NCI-H2227 treated with DMSO at 0.1 percent for 48 hours (cell line): ENCODE measurements at regions not wholly inside any gene's neighbourhood (a gene's known extent, or its start where the extent isn't known, plus 50 kb on each side); places are given as distances from the start of the nearest gene placed in this dataset.
A peak's percentile ranks its signal among the peaks of the same experiment; 100 is the strongest.

Experiments used
- DNase-seq: peaks from one replicate; lab custom pipeline; 2025; lab: John Stamatoyannopoulos, UW

DNA sequence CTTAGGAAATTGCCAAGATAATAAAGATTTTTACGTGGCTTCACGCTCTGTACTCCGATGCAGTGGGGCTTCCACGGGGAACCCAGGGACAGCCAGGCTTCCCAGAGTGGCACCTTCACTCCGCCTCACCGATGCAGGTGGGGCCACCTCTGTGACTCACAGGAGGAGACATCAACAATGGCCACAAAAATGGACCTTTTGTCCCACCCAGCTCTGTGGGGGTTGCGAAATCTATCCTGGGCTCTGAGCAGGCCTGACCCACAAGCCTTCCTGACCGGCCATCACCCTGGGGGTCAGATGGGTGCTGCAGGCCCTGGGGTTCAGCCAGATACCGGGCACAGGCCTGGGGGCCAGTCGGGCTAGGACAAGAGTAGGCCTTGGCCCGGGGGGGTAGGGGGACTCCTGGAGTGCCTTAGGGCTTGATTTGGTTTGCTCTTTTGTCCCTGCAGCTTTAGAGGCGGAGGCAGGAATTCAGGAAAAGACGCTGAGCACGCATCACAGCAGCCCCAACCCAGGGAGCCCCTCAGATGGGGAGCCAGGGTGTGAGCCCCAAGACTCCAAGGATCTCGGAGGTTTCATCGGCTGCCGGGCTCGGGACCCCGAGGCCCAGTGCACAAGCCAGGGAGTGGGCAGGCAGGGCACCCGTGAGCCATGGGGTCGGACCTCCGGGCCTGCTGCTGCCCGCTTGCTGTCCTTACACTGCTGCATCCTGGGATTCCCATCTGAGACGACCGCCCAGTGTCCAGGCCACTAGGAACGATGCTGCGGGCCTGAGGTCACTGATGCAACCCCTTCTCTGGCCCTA lies 136.5 kb upstream of the NKX1-1 start:
- no peak for DNase-seq

DNA sequence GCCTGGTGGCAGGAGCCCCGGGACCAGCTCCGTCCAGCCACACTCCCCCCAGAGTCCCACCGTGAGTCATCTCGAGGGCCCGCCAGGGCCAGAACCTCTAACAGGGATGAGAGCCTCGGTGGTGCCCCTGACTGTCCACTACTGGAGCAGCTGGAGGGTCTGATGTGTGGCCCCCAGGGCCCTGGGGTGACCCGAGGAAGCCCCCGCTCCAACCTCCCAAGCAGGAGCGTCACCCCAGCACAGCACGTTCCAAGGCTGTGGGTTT lies 135.9 kb upstream of the NKX1-1 start:
- no peak for DNase-seq

DNA sequence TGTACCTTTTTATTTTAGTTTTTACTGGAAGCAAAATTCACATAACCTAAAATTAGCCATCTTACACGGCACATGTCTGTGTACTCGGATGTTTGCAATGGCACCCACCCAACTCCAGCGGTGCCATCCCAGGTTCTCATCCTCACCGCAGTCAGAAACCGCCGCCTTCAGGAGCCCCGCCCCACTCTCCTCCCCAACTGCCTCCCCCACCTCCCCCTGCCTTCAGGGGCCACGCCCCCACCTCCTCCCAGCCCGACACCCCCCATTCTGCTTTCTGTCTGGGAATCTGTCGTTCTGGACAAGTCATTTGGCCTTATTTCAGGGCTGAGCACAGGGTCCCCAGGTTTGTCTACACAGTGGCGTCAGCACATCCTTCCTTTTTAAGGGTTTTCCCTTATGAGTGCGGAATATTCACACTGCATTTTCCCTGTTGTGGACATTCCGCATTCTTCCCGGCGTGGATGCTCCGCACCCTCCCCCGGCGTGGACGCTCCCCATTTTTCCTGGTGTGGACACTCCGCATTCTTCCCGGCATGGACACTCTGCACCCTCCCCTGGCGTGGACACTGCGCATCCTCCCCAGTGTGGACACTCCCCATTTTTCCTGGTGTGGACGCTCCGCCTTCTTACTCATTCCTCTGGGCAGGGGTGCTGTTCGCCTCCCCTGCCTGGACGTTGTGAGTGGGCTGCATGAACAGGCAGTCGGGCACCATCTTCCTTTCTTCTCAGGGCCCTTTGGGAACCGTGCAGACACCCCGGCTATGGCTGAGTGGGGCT lies 135.4 kb upstream of the NKX1-1 start:
- no peak for DNase-seq

DNA sequence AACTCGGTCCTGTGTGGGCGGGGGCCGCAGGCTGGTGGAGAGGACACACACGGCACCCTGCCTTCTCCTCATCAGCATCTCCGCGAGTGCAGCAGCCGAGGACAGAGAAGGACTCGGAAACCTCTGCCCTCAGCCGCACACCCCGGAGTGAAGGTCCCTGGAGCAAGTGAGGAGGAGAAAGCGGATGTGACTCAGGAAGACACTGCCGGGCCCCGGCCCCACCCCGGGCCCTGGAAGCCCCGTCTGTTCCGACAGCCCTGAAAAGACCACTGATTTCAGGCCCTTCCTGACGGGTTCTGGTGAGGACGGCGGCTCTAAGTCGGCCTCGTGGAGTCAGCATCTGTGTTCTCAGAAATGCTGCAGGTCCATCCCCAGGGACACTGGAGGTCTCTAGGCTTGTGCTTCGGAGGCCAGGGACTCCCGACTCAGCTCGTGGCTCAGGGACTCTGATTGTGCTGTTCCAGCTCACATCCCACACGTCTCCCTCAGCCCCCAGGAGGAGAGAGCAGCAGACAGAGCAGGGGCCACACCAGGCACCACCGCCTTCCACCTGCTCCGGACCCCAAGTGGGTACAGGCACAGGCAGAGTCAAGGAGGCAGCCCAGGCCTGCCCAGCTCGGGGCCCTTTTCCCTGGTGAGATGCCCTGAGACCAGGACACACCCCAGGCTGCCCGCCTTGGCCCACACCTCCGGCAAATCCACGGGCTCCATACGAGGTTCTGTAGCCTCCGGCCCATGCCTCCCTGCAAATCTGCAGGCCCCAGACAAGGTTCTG lies 134.5 kb upstream of the NKX1-1 start:
- no peak for DNase-seq

DNA sequence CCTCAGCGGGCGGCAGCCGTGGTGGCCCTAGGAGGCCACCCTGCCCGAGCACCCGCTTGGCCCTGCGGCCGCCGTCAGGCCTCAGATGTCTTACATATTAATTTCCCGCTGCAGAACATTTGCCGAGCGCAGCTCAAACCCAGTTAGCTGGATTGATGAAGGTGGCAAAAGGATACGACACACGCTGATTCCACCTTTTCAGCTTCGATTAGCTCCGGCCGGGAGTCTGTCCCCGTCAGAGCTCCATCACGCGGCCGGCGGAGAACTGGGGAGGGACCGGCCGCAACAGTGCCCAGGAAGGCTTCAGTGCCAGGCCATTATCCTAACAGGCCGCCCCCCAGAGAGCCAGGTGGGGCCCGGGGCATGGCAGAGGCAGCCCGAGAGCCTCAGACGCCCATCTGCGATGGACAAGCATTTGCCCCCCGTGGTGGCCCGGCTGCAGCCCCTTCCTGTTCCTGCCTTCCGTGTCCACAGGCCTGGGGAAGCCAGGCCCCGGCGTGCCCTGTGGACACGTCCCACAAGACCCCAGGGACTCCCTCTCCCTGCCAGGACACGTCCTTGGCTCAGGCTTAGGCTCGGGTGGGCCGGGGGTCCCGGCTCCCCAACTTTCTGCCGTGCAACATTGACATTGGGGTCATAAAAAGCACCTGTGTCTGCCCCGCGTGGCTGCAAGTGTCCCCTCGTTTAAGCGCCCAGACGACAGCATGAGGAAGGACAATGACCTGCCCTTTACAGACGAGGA lies 133.8 kb upstream of the NKX1-1 start:
- DNase-seq = no peak

GRCh38 chr4:1538941-1539772 lies 132.9 kb upstream of the NKX1-1 start:
- DNase-seq = no peak

DNA sequence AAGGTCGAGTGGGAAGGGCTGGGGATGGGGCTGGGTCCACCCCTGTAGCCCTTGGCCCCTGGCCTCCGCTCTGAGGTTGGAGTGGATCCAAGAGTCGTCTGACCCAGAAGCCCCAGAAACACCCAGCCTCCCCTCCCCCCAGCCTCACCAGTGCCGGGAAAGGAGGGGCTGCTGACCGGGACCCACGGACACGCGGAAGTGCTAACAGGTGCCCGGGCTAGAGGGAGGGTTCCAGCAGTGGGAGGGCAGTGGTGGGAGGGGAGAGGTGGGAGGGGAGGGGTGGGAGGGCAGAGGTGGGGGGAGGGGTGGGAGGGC lies 131.8 kb upstream of the NKX1-1 start:
- DNase-seq = no peak

DNA sequence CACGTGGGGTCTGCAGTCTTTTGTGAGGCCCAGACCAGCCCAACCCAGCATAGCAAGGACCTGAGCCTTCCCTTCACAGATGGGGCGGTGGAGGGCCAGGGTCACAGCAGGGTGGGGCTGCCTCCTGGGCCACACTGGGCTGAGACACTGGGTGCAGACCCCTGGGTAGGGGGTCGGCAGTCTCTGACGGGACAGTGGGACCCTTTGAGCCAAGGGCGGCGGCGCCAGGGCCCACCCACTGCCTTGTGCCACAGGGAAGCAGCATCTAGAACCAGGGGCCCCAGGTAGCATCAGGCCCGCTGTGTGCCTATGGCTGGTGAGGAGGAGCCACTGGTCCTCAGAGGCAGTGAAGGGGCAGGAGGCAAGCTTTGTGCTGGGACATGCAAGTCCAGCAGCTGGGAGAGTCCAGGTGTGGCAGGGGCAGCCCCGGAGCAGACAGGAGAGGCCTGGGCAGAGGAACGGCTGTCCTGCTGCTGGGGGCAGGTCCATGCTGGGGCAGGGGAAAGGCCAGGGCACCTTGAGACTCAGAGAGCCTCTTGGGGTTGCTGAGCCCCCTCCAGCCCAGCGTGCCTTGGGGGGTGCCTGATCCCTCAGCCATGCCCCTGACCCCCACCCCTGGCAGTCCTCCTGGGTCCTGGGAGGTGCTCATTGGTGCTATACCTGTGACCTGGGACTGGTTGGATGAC lies 131.3 kb upstream of the NKX1-1 start:
- no peak for DNase-seq

DNA sequence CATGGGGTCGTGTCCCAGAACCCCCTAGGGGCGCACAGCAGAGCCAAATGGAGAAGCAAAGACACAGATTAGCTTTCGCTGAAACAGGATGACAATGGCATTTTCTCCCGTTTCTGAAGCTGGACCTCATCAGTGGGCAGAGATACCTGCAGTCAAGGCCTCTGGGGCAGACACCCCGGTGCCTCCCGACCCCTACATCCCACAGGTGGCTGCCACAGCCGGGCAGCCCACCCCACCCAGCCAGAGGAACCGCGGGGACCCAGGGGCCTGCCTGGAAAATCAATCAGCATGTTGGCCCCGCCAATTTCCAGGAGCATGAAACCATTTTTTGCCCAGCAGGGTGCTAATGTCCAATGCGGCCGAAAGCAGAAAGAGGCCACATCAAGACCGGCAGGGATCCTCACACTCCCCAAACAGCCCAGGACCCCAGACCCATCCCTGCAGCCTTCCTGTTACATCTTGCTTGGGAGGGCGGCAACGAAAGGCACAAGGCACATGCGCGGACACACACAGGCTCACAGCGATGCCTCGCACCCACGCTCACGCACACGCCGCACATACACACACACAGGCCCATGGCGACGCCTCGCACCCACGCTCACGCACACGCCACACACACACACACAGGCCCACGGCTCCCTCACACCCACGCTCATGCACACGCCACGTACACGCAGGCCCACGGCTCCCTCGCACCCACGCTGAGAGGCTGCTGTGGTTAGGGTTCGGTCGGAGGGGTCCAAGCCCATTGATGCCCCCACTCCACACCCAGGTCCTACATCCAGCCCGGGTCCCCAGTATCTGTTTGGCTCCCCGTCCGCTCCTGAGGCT lies 130.6 kb upstream of the NKX1-1 start:
- DNase-seq = no peak

- DNase-seq = no peak
Measured at GRCh38 chr4:1535926-1536578, 129.8 kb upstream of the NKX1-1 start.

DNA sequence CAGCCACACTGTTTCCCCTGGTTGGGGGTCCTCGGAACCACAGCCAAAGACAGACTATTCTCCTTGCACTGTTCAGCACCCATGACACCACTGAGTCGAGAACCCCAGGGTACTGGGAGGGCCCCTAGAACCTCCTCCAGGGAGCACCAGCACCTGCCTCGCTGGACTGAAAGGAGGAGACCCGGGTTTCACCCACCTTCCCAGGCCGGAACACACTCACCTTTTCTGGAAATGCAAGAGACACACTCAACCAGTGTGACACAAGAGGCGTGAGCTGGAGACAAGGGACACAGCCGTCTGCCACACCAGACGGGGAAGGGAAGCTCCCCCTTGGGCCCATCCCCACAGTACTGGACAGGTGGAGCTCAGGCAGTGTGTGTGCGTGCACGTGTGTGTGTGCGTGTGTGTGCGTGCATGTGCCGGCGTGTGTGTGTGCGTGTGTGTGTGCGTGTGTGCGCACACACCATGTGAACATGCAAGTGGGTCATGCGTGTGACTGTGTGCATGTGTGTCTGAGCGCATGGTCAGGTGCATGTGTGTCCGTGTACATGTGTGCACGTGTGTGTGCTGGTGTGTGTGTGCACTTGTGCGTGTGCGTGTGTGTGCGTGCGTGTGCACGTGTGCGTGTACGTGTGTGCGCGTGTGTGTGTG lies 128.8 kb upstream of the NKX1-1 start:
- DNase-seq = no peak

DNA sequence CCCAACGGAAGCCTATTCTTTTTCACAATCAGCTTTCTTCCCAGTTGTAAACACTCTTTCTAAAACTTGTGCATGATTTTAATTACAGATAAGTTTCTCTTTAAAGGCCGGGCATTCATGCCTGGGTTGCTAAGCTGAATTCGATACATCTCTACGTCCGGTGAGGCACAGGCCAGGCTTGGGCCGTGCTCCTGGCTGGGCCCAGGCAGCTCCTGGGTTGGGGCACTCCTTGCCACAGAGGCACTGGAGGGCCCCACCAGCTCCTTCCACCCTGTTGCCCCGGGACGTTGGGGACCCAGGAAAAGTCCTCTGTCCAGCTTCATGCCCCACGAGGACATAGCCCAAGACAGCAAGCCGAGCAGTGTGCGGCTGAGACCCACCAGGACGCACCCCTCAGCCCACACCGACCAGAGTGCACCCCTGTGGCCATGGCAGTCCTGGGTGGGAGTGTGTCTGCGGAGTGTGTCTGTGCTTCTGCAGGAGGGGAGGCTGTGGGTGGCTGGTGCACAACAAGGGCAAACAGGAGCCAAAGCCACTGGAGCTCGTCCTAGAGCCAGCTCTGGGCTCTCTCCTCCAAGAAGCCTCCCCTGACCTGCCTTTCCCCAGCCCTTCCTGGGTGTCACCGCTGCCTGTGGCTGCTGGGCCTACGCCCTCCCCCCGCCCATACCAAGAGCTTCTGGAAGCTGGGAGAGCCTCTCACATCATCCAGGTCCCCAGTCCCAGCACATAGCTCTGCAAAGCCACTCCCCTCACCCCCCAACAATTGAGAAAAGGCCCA lies 128.0 kb upstream of the NKX1-1 start:
- DNase-seq = no peak

DNA sequence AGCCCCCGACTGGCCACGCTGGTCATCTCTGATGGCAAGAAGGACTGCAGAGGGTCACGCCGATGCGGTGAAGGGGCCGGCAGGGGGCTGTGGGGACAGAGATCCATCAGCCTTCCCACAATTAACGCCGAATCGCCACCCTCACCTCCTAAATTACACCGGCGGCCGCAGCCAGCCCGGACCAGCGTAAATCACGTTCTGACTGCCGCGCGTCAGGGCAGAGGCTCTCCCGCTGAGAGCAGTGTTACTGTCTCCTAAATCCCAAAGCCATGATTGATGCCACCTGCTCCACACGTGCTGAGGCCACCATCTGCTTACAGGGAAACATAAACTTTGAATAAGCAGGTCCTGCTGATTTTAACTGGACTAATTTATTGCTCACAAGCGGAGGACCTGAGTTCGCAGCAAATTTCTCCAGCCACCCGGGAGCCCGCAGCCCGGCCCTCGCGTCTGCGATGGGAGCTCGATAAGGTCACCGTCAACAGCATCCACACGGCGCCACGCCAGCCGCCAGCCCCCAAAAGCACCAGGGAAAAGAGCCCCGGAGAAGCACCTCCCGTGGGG lies 127.3 kb upstream of the NKX1-1 start:
- DNase-seq = peak; percentile 29

DNA sequence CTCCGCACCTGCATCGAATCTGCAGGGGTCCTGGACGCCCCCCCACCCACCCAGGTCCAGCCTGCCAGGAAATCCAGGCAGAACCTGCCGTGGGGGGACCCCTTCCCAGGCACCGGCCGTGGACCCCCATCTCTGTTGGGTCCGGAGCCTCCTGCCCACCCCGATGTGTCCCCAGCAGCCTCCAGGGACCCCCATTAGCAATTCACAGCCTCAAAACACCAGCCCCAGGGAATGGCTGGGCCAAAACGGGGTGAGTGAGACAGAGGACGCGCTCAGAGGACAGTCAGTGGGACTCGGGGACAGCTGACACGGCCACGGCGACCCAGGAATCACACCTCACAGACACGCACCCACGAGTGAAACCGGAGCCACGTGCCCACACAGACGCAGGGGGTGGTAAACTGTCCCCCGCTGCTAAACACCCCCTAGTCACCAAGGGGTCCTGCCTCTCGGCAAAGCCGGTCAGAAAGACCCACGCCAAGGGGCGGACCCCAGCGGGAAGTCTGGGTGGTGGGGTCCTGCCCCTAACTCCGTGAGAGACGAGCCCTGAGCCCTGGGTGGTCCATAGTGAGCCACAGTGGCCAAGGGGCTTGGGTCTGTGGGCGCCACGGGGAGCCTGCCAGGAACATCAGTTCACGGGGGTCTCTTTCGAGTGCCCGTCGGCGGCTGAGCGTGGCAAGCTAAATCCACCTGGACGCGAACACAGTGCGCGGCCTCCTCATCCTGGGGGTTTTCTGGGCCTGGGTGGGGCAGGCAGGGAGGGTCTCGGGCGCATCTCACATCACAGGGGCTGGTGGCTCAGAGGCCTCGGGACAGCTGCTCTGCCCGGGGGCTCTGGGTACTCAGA lies 126.5 kb upstream of the NKX1-1 start:
- no peak for DNase-seq

DNA sequence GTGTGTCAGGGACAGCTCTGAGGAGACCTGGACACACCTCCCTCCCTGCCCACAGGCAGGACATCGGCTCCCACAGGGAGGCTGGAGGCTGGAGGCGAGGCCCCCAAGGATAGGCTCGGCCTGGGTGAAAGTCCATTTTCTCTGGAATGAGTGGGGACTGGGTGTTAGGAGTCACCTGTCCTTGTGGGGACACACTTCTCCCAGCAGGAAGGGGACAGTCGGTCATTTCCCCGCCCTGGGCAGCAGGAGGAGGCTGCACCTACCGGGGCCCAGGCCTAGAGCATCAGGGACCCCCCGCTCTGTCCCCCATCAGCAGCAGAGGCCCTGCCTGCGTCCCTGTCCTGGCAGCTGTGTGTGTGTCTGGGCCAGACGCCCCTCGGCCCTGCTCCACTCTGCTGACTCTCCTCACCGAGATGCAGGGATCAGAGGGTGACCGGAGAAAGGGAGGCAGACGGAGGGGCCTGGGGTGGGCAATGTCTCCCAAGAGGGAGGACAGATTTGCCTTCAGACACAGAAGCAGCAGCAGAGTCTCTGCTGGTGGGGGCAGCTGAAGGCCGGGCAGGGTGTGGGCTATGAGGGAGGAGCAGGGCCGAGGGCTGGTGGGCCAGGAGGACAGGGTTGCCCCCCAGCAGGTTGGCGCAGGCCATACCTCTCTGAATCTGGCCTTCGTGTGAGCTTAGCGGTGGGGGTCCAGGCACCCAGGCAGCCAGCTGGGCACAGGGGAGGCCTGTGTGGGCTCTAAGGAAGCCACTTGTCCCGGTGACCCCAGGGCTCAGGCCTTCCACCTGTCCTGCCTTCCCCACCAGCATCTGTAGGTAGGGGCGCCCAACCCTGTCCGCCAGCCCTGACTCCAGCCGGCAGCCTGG lies 125.7 kb upstream of the NKX1-1 start:
- DNase-seq = no peak

GRCh38 chr4:1530356-1530755 lies 124.1 kb upstream of the NKX1-1 start:
- DNase-seq = no peak
